ENCODE measurements at regions not wholly inside any gene's neighbourhood (a gene's known extent, or its start where the extent isn't known, plus 50 kb on each side); places are given as distances from the start of the nearest gene placed in this dataset.

DNA sequence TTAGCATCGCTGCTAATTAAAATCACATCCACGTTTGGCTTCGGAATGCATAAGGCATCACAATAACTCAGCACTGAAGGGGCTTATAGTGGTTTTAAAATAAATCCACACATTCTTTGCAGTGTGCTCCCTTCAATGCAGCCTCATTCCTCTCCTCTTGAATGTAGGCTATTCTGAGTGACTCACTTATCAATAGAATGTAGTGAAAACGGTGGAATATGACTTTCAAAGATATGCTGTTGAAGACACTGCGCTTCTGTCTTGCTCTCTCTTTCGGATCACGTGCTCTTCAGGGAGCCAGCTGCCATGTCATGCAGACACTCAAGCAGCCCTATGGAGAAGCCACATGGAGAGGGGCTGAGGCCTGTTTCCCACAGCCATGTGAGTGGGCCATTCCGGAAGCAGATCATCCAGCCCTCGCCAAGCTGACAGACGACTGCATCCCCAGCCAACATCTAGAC, 87.4 kb downstream of the CRYGS start:
- Histone ChIP-seq H4K12ac (ENCODE audit: low read depth, low read length) (no peak overlapping the region), H3K79me1 (ENCODE audit: low read length) (no peaks in the 10 kb centered on the region), H3K9ac (ENCODE audit: low read length) (no peak overlapping the region), H3K18ac (ENCODE audit: low read length) (no peak overlapping the region), H4K91ac (ENCODE audit: low read depth, low read length) (no peak overlapping the region), H3K4me1 (ENCODE audit: control insufficient read depth in 1 of 2, insufficient read depth in 2 of 2, low read length in 2 of 2) (no peaks in the 10 kb centered on the region), H3K9me3 (ENCODE audit: insufficient read depth, low read depth, low read length) (peaks cover 1% of the 10 kb centered on the region), H2BK12ac (ENCODE audit: low read length) (no peak overlapping the region), H3K4ac (ENCODE audit: low read depth, low read length) (no peak overlapping the region), H3K36me3 (ENCODE audit: control insufficient read depth in 1 of 2, insufficient read depth in 2 of 2, low read length in 2 of 2) (no peaks in the 10 kb centered on the region), H2AFZ (ENCODE audit: insufficient read depth, low read length, poor library complexity) (no peak overlapping the region), H3K14ac (ENCODE audit: low read length) (no peak overlapping the region), H2AK5ac (ENCODE audit: low read length) (no peak overlapping the region), H3K27ac (ENCODE audit: low read depth, low read length) (no peak overlapping the region), H3K27me3 (ENCODE audit: insufficient read depth, low read length) (no peaks in the 10 kb centered on the region), H4K8ac (ENCODE audit: low read depth, low read length) (no peak overlapping the region), H3K4me2 (ENCODE audit: low read length) (no peak overlapping the region), H3K4me3 (ENCODE audit: low read depth, low read length) (no peak overlapping the region), H3K23ac (ENCODE audit: low read length) (no peak overlapping the region), H3K79me2 (ENCODE audit: control insufficient read depth, insufficient read depth, low read length, poor library complexity) (no peaks in the 10 kb centered on the region), H2BK120ac (ENCODE audit: insufficient read depth, low read length, poor library complexity) (no peak overlapping the region), H2BK5ac (ENCODE audit: low read depth, low read length, poor library complexity) (no peak overlapping the region)
- DNase-seq = no peak
- WGBS (ENCODE audit: extremely low coverage, insufficient coverage, insufficient read length) = no CpG with 5 or more reads among the region's 10 CpGs

DNA sequence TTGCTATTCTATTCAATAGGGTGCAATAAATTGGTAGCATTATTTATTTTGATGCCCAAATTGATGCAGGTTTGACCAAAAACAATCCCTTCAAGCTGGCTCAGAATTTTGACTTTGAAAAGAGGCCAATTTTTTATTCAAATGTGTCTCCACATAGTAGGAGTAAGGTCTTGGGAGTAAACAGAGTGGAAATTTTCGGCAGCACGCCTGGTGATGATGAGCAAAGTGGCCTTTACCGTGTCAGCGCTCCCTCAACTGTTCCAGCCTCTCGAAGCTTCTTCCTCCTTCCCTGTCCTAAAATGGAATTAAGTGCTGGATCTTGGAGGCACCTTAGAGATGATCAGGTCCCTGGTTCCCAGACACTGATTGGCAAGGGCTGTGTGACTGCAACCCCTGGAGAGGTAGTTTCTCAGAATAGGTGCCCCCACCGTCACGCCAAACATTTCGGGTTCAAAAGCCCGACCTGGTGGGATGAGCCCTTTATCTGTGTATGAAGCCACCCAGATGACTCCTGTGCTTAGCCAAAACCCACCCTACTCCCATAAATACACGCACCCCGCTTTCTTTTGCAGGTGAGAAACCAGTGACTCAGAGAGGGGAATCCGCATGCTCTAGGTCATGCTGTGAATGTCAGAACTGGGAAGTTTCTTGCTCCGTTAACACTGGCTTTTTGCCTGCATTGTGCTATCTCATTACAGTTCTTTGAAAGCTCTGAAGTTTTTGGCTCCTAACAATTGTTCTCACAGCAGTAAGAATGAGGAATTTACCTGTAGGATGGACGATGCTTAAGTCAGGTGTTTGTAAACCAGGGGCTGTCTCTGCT, 89.1 kb downstream of the CRYGS start:
- no peak overlapping the region for H2BK5ac ChIP-seq (ENCODE audit: low read depth, low read length, poor library complexity)
- no CpG with 5 or more reads among the region's 14 CpGs for WGBS (ENCODE audit: extremely low coverage, insufficient coverage, insufficient read length)
- H3K79me2 ChIP-seq (ENCODE audit: control insufficient read depth, insufficient read depth, low read length, poor library complexity) = no peaks in the 10 kb centered on the region
- H3K27ac ChIP-seq (ENCODE audit: low read depth, low read length) = no peak overlapping the region
- no peak overlapping the region for H3K9ac ChIP-seq (ENCODE audit: low read length)
- H3K4me3 ChIP-seq (ENCODE audit: low read depth, low read length) = no peak overlapping the region
- H2BK12ac ChIP-seq (ENCODE audit: low read length) = no peak overlapping the region
- peaks cover 1% of the 10 kb centered on the region for H3K9me3 ChIP-seq (ENCODE audit: insufficient read depth, low read depth, low read length)
- H3K27me3 ChIP-seq (ENCODE audit: insufficient read depth, low read length) = no peaks in the 10 kb centered on the region
- no peak overlapping the region for H4K12ac ChIP-seq (ENCODE audit: low read depth, low read length)
- H4K8ac ChIP-seq (ENCODE audit: low read depth, low read length) = no peak overlapping the region
- H3K36me3 ChIP-seq (ENCODE audit: control insufficient read depth in 1 of 2, insufficient read depth in 2 of 2, low read length in 2 of 2) = no peaks in the 10 kb centered on the region
- H4K91ac ChIP-seq (ENCODE audit: low read depth, low read length) = no peak overlapping the region
- H2AK5ac ChIP-seq (ENCODE audit: low read length) = no peak overlapping the region
- H3K4me2 ChIP-seq (ENCODE audit: low read length) = no peak overlapping the region
- no peak overlapping the region for H3K4ac ChIP-seq (ENCODE audit: low read depth, low read length)
- no peaks in the 10 kb centered on the region for H3K4me1 ChIP-seq (ENCODE audit: control insufficient read depth in 1 of 2, insufficient read depth in 2 of 2, low read length in 2 of 2)
- H3K23ac ChIP-seq (ENCODE audit: low read length) = no peak overlapping the region
- no peak overlapping the region for H3K18ac ChIP-seq (ENCODE audit: low read length)
- no peak overlapping the region for H2BK120ac ChIP-seq (ENCODE audit: insufficient read depth, low read length, poor library complexity)
- no peak overlapping the region for H2AFZ ChIP-seq (ENCODE audit: insufficient read depth, low read length, poor library complexity)
- no peak for DNase-seq
- no peak overlapping the region for H3K14ac ChIP-seq (ENCODE audit: low read length)
- H3K79me1 ChIP-seq (ENCODE audit: low read length) = no peaks in the 10 kb centered on the region

DNA sequence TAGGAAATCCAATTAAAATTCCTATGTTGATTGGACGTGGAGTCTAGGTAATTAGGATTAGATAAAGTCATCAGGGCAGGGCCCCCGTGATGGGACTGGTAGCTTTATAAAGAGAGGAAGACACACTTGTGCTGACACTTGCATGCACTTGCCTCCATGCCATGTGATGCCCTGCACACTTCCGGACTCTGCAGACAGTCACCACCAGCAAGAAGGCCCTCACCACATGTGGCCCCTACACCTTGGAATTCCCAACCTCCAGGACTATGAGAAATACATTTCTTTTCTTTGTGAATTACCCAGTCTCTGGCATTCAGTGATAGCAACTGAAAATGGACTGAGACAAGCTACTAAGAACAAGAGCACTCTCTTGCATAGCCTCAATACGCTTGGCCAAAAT, 90.6 kb downstream of the CRYGS start:
- H3K36me3 ChIP-seq (ENCODE audit: control insufficient read depth in 1 of 2, insufficient read depth in 2 of 2, low read length in 2 of 2) = no peaks in the 10 kb centered on the region
- no peak overlapping the region for H4K91ac ChIP-seq (ENCODE audit: low read depth, low read length)
- H2BK120ac ChIP-seq (ENCODE audit: insufficient read depth, low read length, poor library complexity) = no peak overlapping the region
- H3K4me3 ChIP-seq (ENCODE audit: low read depth, low read length) = no peak overlapping the region
- H3K9ac ChIP-seq (ENCODE audit: low read length) = no peak overlapping the region
- H3K79me2 ChIP-seq (ENCODE audit: control insufficient read depth, insufficient read depth, low read length, poor library complexity) = no peaks in the 10 kb centered on the region
- H3K4me1 ChIP-seq (ENCODE audit: control insufficient read depth in 1 of 2, insufficient read depth in 2 of 2, low read length in 2 of 2) = no peaks in the 10 kb centered on the region
- H3K9me3 ChIP-seq (ENCODE audit: insufficient read depth, low read depth, low read length) = peaks cover 1% of the 10 kb centered on the region
- no peak overlapping the region for H3K4ac ChIP-seq (ENCODE audit: low read depth, low read length)
- no peak overlapping the region for H2BK12ac ChIP-seq (ENCODE audit: low read length)
- no peak overlapping the region for H3K4me2 ChIP-seq (ENCODE audit: low read length)
- no CpG with 5 or more reads among the region's 4 CpGs for WGBS (ENCODE audit: extremely low coverage, insufficient coverage, insufficient read length)
- no peak overlapping the region for H3K27ac ChIP-seq (ENCODE audit: low read depth, low read length)
- H3K14ac ChIP-seq (ENCODE audit: low read length) = no peak overlapping the region
- H2AFZ ChIP-seq (ENCODE audit: insufficient read depth, low read length, poor library complexity) = no peak overlapping the region
- H3K27me3 ChIP-seq (ENCODE audit: insufficient read depth, low read length) = no peaks in the 10 kb centered on the region
- no peak overlapping the region for H4K12ac ChIP-seq (ENCODE audit: low read depth, low read length)
- no peak overlapping the region for H2AK5ac ChIP-seq (ENCODE audit: low read length)
- DNase-seq = no peak
- H3K79me1 ChIP-seq (ENCODE audit: low read length) = no peaks in the 10 kb centered on the region
- no peak overlapping the region for H3K18ac ChIP-seq (ENCODE audit: low read length)
- H3K23ac ChIP-seq (ENCODE audit: low read length) = no peak overlapping the region
- no peak overlapping the region for H4K8ac ChIP-seq (ENCODE audit: low read depth, low read length)
- no peak overlapping the region for H2BK5ac ChIP-seq (ENCODE audit: low read depth, low read length, poor library complexity)

GRCh38 chr3:186452517-186452916, 90.5 kb upstream of the DGKG start:
- no peaks in the 10 kb centered on the region for H3K79me2 ChIP-seq (ENCODE audit: control insufficient read depth, insufficient read depth, low read length, poor library complexity)
- no peak overlapping the region for H2BK120ac ChIP-seq (ENCODE audit: insufficient read depth, low read length, poor library complexity)

More at GRCh38 chr3:186452517-186452916, 90.5 kb upstream of the DGKG start:
- H3K18ac ChIP-seq (ENCODE audit: low read length) = no peak overlapping the region
- H4K12ac ChIP-seq (ENCODE audit: low read depth, low read length) = no peak overlapping the region
- H4K8ac ChIP-seq (ENCODE audit: low read depth, low read length) = no peak overlapping the region
- no peak overlapping the region for H2AK5ac ChIP-seq (ENCODE audit: low read length)
- no peak overlapping the region for H3K23ac ChIP-seq (ENCODE audit: low read length)
- H3K9ac ChIP-seq (ENCODE audit: low read length) = no peak overlapping the region
- no peak overlapping the region for H2BK12ac ChIP-seq (ENCODE audit: low read length)
- no peaks in the 10 kb centered on the region for H3K79me1 ChIP-seq (ENCODE audit: low read length)
- H3K4me3 ChIP-seq (ENCODE audit: low read depth, low read length) = no peak overlapping the region
- no peak overlapping the region for H3K14ac ChIP-seq (ENCODE audit: low read length)
- no peak for DNase-seq
- no peaks in the 10 kb centered on the region for H3K36me3 ChIP-seq (ENCODE audit: control insufficient read depth in 1 of 2, insufficient read depth in 2 of 2, low read length in 2 of 2)
- no CpG with 5 or more reads among the region's 8 CpGs for WGBS (ENCODE audit: extremely low coverage, insufficient coverage, insufficient read length)
- no peak overlapping the region for H2BK5ac ChIP-seq (ENCODE audit: low read depth, low read length, poor library complexity)
- no peaks in the 10 kb centered on the region for H3K4me1 ChIP-seq (ENCODE audit: control insufficient read depth in 1 of 2, insufficient read depth in 2 of 2, low read length in 2 of 2)
- no peak overlapping the region for H2AFZ ChIP-seq (ENCODE audit: insufficient read depth, low read length, poor library complexity)
- no peak overlapping the region for H4K91ac ChIP-seq (ENCODE audit: low read depth, low read length)
- H3K4ac ChIP-seq (ENCODE audit: low read depth, low read length) = no peak overlapping the region
- H3K27me3 ChIP-seq (ENCODE audit: insufficient read depth, low read length) = no peaks in the 10 kb centered on the region
- no peak overlapping the region for H3K27ac ChIP-seq (ENCODE audit: low read depth, low read length)
- no peak overlapping the region for H3K4me2 ChIP-seq (ENCODE audit: low read length)
- peaks cover 1% of the 10 kb centered on the region for H3K9me3 ChIP-seq (ENCODE audit: insufficient read depth, low read depth, low read length)

Measured in trophoblast cell (in vitro differentiated cells and primary cell).